ENCODE measurements at regions not wholly inside any gene's neighbourhood (a gene's known extent, or its start where the extent isn't known, plus 50 kb on each side); places are given as distances from the start of the nearest gene placed in this dataset.
"Not testable (repeated sequence)": the region's sequence is repeated elsewhere in the genome, so short reads cannot be mapped to it uniquely, and the experiment has no call there.

- DNase-seq: no peak
Measured at GRCh38 chr1:115176189-115176588, 86.9 kb upstream of the TSPAN2 start.

- no peak for DNase-seq
Measured at GRCh38 chr1:115175596-115175995, 86.3 kb upstream of the TSPAN2 start.

- no peak for DNase-seq
Measured at GRCh38 chr1:115173151-115173550, 83.8 kb upstream of the TSPAN2 start.

- DNase-seq: no peak
Measured at GRCh38 chr1:115172270-115172669, 83.0 kb upstream of the TSPAN2 start.

GRCh38 chr1:115170961-115171392 lies 81.7 kb upstream of the TSPAN2 start:
- DNase-seq: no peak

GRCh38 chr1:115170377-115170776 lies 81.1 kb upstream of the TSPAN2 start:
- DNase-seq: no peak

GRCh38 chr1:115168026-115168425 lies 78.7 kb upstream of the TSPAN2 start:
- no peak for DNase-seq

GRCh38 chr1:115166531-115167091 lies 77.3 kb upstream of the TSPAN2 start:
- DNase-seq: no peak

- no peak for DNase-seq
Measured at GRCh38 chr1:115165776-115166175, 76.5 kb upstream of the TSPAN2 start.

- DNase-seq: no peak
Measured at GRCh38 chr1:115164940-115165705, 75.8 kb upstream of the TSPAN2 start.

- DNase-seq: no peak
Measured at GRCh38 chr1:115164484-115164883, 75.2 kb upstream of the TSPAN2 start.

GRCh38 chr1:115160728-115161127 lies 71.4 kb upstream of the TSPAN2 start:
- DNase-seq: no peak

- DNase-seq: no peak
Measured at GRCh38 chr1:115159958-115160357, 70.7 kb upstream of the TSPAN2 start.

- no peak for DNase-seq
Measured at GRCh38 chr1:115158181-115158580, 68.9 kb upstream of the TSPAN2 start.

- no peak for DNase-seq
Measured at GRCh38 chr1:115156826-115157468, 67.6 kb upstream of the TSPAN2 start.

GRCh38 chr1:115153966-115154557 lies 64.8 kb upstream of the TSPAN2 start:
- DNase-seq: no peak

GRCh38 chr1:115147928-115148327 lies 58.6 kb upstream of the TSPAN2 start:
- not testable (repeated sequence) for DNase-seq

- DNase-seq: no peak
Measured at GRCh38 chr1:115145226-115145625, 55.9 kb upstream of the TSPAN2 start.

GRCh38 chr1:115144176-115144575 lies 54.9 kb upstream of the TSPAN2 start:
- DNase-seq: no peak

GRCh38 chr1:115142616-115143015 lies 53.3 kb upstream of the TSPAN2 start:
- no peak for DNase-seq

GRCh38 chr1:115141145-115141454 lies 51.8 kb upstream of the TSPAN2 start:
- no peak for DNase-seq

GRCh38 chr1:115140442-115141144 lies 51.3 kb upstream of the TSPAN2 start:
- no peak for DNase-seq

GRCh38 chr1:115139381-115139780 lies 50.1 kb upstream of the TSPAN2 start:
- DNase-seq: no peak

All from NCI-H1417 treated with DMSO at 0.1 percent for 48 hours (cell line).